HG03280 (cell line): ENCODE measurements at regions not wholly inside any gene's neighbourhood (a gene's known extent, or its start where the extent isn't known, plus 50 kb on each side); places are given as distances from the start of the nearest gene placed in this dataset.
"Not testable (repeated sequence)": the region's sequence is repeated elsewhere in the genome, so short reads cannot be mapped to it uniquely, and the experiment has no call there.

Experiments
- ATAC-seq: cut with Tn5 transposase; IDR thresholded peaks from one replicate; pipeline ENCODE4 v1.9.1; 2021; ENCODE audit warnings: mild to moderate bottlenecking, moderate library complexity; ENCODE audit not compliant: unreplicated experiment

- not testable (repeated sequence) for ATAC-seq
Measured at GRCh38 chr7:150045596-150045995, 171.8 kb downstream of the ATP6V0E2 start.

DNA sequence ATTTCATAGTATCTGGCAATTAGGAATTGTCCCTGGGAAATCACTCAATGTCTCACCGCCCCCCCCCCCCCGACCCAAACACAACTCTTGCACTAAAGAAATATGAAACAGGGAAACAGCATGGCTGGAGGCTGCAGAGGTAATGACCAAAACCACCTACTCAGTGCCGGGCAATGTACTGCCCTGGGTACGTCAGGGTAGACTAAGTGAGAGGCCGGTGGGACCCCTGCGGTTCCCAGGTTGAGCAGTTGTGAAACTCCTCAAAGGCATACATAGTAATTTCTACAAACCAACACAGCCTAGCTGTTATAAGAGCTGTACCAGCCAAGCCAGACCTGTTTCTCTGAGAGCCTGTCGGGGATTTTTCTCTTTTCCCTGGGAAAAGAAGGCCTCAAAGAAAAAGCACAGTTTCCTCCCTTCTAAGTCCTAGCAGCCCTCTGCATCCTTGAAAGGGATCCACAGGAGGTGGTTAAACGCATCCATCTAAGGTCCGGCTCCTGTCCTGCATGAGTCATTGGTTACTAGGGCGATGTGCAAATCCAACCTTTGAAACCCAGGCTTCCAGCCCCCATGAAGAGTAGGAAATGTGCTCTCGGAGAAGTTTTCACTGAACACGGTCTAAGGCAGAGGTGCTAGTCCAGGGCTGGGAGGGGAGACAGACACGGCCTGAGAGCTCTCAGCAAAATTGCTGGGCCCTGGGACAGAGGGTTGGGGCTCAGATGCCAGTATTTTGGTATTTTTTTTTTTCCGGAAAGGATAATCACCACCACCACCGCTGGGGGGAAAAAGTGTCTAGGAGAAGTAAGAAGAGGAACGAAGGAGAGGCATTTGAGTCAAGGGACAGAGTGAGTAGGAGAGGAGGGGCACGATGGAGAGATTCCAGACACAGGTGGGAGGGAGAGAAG lies 172.8 kb downstream of the ATP6V0E2 start:
- not testable (repeated sequence) for ATAC-seq

DNA sequence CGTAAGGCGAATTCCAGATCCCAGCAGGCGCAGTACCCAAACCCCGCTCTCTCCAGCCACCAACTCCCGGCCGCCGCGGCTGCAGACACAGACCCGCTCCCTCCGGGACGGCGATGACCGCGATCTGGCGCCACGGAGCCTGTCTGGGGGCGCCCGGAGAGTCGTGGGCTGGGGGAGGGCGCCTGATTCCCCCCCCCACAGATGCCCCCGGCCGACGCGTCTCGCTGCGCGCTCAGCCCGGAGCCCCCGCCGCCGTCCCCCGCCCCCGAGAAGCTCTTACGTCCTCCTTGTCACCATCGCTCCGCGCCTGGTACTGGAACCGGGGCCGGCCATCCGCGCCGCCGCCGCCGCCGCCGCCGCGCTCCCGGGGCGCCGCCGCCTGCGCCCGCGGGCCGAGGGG lies 173.6 kb downstream of the ATP6V0E2 start:
- not testable (repeated sequence) for ATAC-seq

- ATAC-seq: not testable (repeated sequence)
Measured at GRCh38 chr7:150047772-150048171, 174.0 kb downstream of the ATP6V0E2 start.

DNA sequence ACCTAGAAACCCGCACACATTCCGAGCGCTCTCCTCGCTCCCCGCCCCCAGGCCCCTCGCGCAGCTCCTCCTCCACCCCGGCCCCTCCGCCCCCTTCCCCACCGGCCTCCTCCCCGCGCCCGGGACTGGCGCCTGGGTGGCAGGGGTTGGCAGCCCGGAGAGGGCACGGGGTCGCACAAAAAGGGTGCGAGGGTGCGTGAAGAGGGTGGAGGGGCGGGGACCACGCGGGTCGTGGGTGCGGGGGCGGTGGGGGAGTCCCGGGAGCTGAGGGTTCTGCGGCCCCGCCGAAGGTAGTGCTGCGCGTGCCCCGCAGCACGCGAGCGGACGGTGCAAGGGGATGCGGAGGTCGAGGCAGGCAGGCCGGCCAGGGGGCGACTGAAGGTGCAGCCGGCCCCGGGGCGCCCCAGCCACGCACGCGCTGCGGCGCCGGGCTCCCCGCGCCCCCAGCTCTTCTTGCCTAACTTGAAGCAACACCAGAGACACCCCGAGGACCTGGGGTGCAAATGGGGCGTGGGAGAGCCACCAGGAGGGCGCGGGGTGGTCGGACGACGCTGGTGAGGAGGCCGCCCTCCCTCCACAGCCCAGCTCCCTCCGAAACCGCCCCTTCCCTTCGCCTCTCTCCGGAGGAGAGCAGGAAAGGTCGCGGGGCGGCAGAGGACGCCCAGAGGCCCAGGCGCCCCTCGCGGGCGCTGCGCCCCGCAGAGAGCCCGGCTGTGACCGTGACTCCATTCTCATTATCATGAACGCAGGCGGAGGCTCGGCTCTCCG lies 174.7 kb downstream of the ATP6V0E2 start:
- ATAC-seq: not testable (repeated sequence)

GRCh38 chr7:150049012-150049655 lies 175.4 kb downstream of the ATP6V0E2 start:
- ATAC-seq: not testable (repeated sequence)

DNA sequence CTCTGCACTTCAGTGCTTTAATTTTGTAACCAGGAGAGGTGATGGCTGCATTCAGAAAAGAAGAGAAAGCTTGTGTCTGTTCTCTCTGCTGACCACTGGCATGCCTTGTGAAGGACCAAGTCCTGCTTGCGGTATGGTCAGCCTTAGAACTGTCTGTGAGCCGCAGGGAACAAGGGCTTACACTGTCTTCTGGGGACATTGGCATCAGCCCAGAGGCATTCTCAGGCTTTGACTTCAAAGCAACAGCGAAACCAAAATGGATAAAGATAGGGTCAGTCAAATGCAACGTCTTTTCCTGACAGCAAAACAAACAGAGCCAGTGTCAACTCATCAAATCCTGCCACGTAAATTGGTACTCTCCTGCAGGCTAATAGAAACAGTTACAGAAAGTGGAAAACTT lies 179.6 kb downstream of the ATP6V0E2 start:
- not testable (repeated sequence) for ATAC-seq

GRCh38 chr7:150054242-150054641 lies 180.5 kb downstream of the ATP6V0E2 start:
- not testable (repeated sequence) for ATAC-seq

GRCh38 chr7:150060259-150061221 lies 186.8 kb downstream of the ATP6V0E2 start:
- ATAC-seq: peak; percentile 100

- not testable (repeated sequence) for ATAC-seq
Measured at GRCh38 chr7:150063195-150063594, 189.4 kb downstream of the ATP6V0E2 start.

- not testable (repeated sequence) for ATAC-seq
Measured at GRCh38 chr7:150069555-150070313, 196.0 kb downstream of the ATP6V0E2 start.

- not testable (repeated sequence) for ATAC-seq
Measured at GRCh38 chr7:150077543-150077942, 203.8 kb downstream of the ATP6V0E2 start.

DNA sequence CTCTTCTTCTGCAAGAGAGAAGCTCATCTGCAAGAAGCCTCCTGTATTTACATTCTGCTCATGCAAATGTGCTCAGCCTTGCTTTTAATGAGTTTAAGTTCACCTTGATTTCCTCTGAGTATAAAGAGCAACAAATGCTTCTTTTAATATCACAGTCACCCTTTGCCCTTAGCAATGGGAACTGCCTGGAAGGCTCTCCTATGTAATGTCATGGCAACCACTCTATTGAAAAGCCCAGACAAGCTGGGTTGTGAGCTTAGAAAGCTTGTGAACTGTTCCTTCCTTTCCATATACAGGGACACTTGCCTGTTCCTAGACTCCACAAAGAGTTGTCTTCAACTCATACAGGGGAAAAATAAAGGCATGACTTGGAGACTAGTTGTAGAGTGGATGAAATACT lies 208.1 kb downstream of the ATP6V0E2 start:
- not testable (repeated sequence) for ATAC-seq

- ATAC-seq: not testable (repeated sequence)
Measured at GRCh38 chr7:150084724-150085123, 211.0 kb downstream of the ATP6V0E2 start.

DNA sequence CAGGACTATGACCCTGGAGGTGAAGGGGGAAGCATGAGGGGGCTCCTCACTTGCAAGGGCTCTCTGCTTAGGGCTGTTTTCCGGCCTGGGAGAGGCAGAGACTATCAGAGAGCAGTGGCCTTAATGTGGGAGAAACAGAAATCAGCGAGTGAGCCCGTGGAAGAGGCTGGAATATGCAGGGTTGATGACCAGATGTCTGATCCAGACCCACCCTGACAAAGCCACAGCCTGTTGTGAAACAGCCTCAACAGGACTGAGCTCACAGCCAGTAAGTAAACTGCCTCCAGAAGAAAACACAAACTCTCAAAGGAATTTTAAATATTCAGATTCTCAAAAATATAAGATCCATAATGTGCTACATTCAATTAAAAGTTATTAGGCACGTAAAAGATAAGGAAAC lies 213.7 kb downstream of the ATP6V0E2 start:
- ATAC-seq: not testable (repeated sequence)

DNA sequence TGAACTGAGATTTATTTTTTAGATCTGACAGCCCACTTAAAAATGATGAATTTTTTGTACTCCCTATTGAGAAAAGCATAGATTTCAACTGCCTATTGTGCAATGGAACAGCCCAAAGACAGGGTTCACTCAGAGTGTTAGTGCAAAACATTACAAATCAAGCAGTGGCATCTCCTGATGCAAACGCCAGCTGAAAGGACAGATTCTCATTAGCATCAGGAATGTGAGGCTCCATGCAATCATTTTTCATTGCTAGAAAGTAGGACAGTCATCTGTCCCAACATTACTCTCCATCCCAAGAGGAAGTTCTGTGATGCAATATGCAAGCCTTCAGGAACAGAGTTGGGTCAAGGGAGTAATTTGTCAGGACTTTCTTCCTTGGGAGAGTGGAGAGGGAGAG lies 215.4 kb downstream of the ATP6V0E2 start:
- not testable (repeated sequence) for ATAC-seq

DNA sequence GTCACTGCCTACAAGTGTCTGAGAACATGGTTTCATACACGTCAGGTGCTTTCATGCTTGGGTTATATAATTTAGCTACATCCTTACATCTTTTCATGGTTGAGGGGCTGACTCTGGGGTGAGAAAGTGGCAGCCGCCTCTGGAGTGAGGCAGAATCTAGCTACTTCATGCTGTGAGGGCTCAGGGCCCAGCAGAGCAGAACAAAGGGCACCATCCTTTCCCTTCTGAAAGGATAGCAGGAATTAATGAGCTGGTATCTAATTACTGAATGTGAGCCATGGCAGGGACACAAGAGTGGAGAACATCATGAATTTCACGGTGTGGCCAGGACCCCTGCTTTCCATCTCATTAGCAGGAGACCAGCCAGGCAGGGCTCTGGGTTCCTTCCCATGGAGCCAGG lies 217.0 kb downstream of the ATP6V0E2 start:
- not testable (repeated sequence) for ATAC-seq

DNA sequence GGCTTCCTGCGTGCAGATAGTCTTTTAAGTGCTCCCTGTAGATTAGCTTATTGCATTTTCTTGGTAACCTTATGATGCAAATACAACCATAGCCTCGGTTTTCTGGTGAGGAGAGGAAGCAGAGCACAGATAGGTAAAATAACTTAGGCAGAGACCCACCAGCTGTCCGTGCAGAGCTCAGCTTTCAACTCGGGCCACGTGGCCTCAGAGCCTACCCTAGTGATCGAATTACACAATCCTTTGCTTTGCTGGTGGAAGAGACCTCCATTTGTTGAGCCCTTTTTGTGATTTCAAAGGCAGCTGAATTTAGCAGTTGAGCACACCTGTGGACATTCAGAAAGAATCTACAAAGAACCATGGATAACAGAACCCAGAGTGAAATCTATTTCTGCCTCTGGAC lies 220.1 kb downstream of the ATP6V0E2 start:
- not testable (repeated sequence) for ATAC-seq
